GM23338 (cell line): ENCODE measurements at regions not wholly inside any gene's neighbourhood (a gene's known extent, or its start where the extent isn't known, plus 50 kb on each side); places are given as distances from the start of the nearest gene placed in this dataset.

Experiments
- ATAC-seq: fragments of 200-7000 bp; cut with Tn5 transposase; 3 replicates; pipeline ENCODE4 v1.9.1; 2020
- DNase-seq: peaks from one replicate; pipeline ENCODE4 v3.0.0-alpha.2; 2015; ENCODE audit warnings: low spot score
- H2AFZ ChIP-seq: fragments of 200-600 bp; sonication (generic); 2 replicates; pipeline ENCODE4 v1.8.0; 2016; ENCODE audit warnings: antibody characterized with exemption, mild to moderate bottlenecking, moderate library complexity
- H3F3A ChIP-seq: fragments of 200-600 bp; sonication (generic); replicated peaks from 2 replicates; pipeline ENCODE4 v1.8.0; 2017; ENCODE audit warnings: antibody characterized with exemption, mixed run types, low read depth
- H3K27ac ChIP-seq: fragments of 200-600 bp; sonication (generic); 2 replicates; pipeline ENCODE4 v1.6.1; 2016; ENCODE audit warnings: low read depth
- H3K27me3 ChIP-seq: fragments of 200-600 bp; sonication (generic); 2 replicates; pipeline ENCODE4 v1.8.0; 2016; ENCODE audit warnings: mild to moderate bottlenecking, mixed run types, moderate library complexity; ENCODE audit not compliant: insufficient read depth
- H3K36me3 ChIP-seq: fragments of 200-600 bp; sonication (generic); 2 replicates; pipeline ENCODE4 v1.8.0; 2016; ENCODE audit warnings: mild to moderate bottlenecking; ENCODE audit not compliant: insufficient read depth
- H3K4me1 ChIP-seq: fragments of 200-600 bp; sonication (generic); 2 replicates; pipeline ENCODE4 v1.8.0; 2016; ENCODE audit warnings: mild to moderate bottlenecking, moderate library complexity; ENCODE audit not compliant: insufficient read depth
- H3K4me2 ChIP-seq: fragments of 200-600 bp; sonication (generic); 2 replicates; pipeline ENCODE4 v1.7.1; 2017; ENCODE audit warnings: mixed run types
- H3K4me3 ChIP-seq: fragments of 200-600 bp; sonication (generic); 2 replicates; pipeline ENCODE4 v1.6.1; 2016; ENCODE audit warnings: mixed run types
- H3K79me2 ChIP-seq: fragments of 200-600 bp; sonication (generic); replicated peaks from 2 replicates; pipeline ENCODE4 v1.8.0; 2017; ENCODE audit warnings: mild to moderate bottlenecking; ENCODE audit not compliant: insufficient read depth
- H3K9me2 ChIP-seq: fragments of 200-600 bp; sonication (generic); 2 replicates; pipeline ENCODE4 v1.8.0; 2017; ENCODE audit not compliant: insufficient read depth
- H4K20me1 ChIP-seq: fragments of 200-600 bp; sonication (generic); replicated peaks from 2 replicates; pipeline ENCODE4 v1.8.0; 2017; ENCODE audit warnings: mild to moderate bottlenecking; ENCODE audit not compliant: insufficient read depth
- H3K27ac Mint-ChIP-seq: 2 replicates; pipeline ENCODE4 v1.8.0; 2020; ENCODE audit warnings: inconsistent platforms, mild to moderate bottlenecking, moderate library complexity, mixed read lengths
- H3K27me3 Mint-ChIP-seq: 3 replicates; pipeline ENCODE4 v1.8.0; 2022; ENCODE audit warnings: low read depth, mild to moderate bottlenecking, moderate library complexity, mixed read lengths, inconsistent platforms; ENCODE audit not compliant: insufficient read depth, poor library complexity
- H3K36me3 Mint-ChIP-seq: 3 replicates; pipeline ENCODE4 v1.8.0; 2021; ENCODE audit warnings: low read depth, mild to moderate bottlenecking, inconsistent platforms, moderate library complexity, mixed read lengths
- H3K4me1 Mint-ChIP-seq: 3 replicates; pipeline ENCODE4 v1.8.0; 2020; ENCODE audit warnings: mild to moderate bottlenecking, inconsistent platforms, mixed read lengths
- H3K4me3 Mint-ChIP-seq: 3 replicates; pipeline ENCODE4 v1.8.0; 2021; ENCODE audit warnings: moderate library complexity, mild to moderate bottlenecking, inconsistent platforms, mixed read lengths
- H3K9me3 Mint-ChIP-seq: 3 replicates; pipeline ENCODE4 v1.8.0; 2020; ENCODE audit warnings: moderate library complexity, mild to moderate bottlenecking, inconsistent platforms, mixed read lengths
- CREB1 ChIP-seq: fragments of 250-450 bp; sonication (Bioruptor Pico); IDR thresholded peaks from 2 replicates; pipeline ENCODE4 v1.5.0; 2020; ENCODE audit warnings: low read depth, mild to moderate bottlenecking, moderate library complexity
- EZH2 ChIP-seq: fragments of 200-600 bp; sonication (generic); IDR thresholded peaks from one replicate; pipeline ENCODE4 v1.8.0; 2017; ENCODE audit warnings: antibody characterized with exemption, mild to moderate bottlenecking, low read depth; ENCODE audit not compliant: unreplicated experiment
- NANOG ChIP-seq: IDR thresholded peaks from 2 replicates; pipeline ENCODE4 v1.6.1; 2016; ENCODE audit warnings: antibody characterized with exemption, borderline replicate concordance
- POLR2AphosphoS5 ChIP-seq: IDR thresholded peaks from 2 replicates; pipeline ENCODE4 v1.6.1; 2016; ENCODE audit warnings: antibody characterized with exemption, low read depth
- ZNF114 ChIP-seq: fragments of 250-450 bp; sonication (Bioruptor Pico); IDR thresholded peaks from 2 replicates; pipeline ENCODE4 v1.5.0; 2020; ENCODE audit warnings: mild to moderate bottlenecking, moderate library complexity
- TF ChIP-seq, protein P1 (sequence below): IDR thresholded peaks from one replicate; pipeline ENCODE4 v1.6.1; 2018; ENCODE audit warnings: antibody characterized with exemption; ENCODE audit not compliant: unreplicated experiment
- TF ChIP-seq, protein P2 (sequence below), 2 experiments: fragments of 200-600 bp in 1 of 2; sonication (generic) in 1 of 2; conservative IDR thresholded peaks; 2 replicates each; pipeline versions ENCODE4 v1.5.1 to v1.6.1; 2016 to 2017; ENCODE audit warnings: antibody characterized with exemption in 2 of 2, low read depth in 2 of 2, mild to moderate bottlenecking in 2 of 2, moderate library complexity in 1 of 2

DNA sequence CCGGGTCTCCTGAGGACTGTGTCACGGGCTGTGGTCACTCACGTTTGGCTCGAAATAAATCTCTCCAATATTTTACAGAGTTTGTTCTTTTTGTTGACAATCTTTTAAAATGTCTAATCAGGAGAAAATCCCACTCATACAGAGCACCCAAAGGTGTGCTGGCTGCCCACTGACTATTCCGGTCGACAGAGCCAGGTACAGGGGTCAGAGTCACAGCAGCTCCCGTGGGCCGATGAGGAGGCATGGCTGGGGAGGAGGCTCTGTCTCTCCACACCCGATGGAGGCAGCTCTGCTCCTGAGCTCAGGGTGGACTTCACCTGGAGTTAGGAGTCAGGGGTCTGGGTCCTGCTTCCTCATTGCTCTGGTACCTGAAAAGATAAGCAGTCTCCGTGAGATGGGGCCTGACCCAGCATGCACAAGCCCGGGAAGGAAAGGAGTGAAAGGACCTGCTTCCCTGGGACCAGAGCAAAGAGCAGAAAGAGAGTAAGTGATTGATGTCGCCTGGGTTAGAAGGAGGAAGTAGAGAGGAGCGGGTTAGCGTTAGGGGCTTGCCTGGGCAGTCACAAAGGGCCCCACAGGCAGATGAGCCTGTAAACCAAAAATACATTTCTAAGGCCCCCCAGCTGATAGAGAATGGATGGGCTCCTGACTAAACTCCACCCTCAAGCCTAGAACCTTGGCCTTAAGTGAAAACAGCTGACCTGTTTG lies 53.5 kb upstream of the UNC93A start (continued):
- TF ChIP-seq, protein P1, sequence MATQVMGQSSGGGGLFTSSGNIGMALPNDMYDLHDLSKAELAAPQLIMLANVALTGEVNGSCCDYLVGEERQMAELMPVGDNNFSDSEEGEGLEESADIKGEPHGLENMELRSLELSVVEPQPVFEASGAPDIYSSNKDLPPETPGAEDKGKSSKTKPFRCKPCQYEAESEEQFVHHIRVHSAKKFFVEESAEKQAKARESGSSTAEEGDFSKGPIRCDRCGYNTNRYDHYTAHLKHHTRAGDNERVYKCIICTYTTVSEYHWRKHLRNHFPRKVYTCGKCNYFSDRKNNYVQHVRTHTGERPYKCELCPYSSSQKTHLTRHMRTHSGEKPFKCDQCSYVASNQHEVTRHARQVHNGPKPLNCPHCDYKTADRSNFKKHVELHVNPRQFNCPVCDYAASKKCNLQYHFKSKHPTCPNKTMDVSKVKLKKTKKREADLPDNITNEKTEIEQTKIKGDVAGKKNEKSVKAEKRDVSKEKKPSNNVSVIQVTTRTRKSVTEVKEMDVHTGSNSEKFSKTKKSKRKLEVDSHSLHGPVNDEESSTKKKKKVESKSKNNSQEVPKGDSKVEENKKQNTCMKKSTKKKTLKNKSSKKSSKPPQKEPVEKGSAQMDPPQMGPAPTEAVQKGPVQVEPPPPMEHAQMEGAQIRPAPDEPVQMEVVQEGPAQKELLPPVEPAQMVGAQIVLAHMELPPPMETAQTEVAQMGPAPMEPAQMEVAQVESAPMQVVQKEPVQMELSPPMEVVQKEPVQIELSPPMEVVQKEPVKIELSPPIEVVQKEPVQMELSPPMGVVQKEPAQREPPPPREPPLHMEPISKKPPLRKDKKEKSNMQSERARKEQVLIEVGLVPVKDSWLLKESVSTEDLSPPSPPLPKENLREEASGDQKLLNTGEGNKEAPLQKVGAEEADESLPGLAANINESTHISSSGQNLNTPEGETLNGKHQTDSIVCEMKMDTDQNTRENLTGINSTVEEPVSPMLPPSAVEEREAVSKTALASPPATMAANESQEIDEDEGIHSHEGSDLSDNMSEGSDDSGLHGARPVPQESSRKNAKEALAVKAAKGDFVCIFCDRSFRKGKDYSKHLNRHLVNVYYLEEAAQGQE, result no peak
- TF ChIP-seq NANOG (no peak), EZH2 (no peak)
- TF ChIP-seq, protein P2, sequence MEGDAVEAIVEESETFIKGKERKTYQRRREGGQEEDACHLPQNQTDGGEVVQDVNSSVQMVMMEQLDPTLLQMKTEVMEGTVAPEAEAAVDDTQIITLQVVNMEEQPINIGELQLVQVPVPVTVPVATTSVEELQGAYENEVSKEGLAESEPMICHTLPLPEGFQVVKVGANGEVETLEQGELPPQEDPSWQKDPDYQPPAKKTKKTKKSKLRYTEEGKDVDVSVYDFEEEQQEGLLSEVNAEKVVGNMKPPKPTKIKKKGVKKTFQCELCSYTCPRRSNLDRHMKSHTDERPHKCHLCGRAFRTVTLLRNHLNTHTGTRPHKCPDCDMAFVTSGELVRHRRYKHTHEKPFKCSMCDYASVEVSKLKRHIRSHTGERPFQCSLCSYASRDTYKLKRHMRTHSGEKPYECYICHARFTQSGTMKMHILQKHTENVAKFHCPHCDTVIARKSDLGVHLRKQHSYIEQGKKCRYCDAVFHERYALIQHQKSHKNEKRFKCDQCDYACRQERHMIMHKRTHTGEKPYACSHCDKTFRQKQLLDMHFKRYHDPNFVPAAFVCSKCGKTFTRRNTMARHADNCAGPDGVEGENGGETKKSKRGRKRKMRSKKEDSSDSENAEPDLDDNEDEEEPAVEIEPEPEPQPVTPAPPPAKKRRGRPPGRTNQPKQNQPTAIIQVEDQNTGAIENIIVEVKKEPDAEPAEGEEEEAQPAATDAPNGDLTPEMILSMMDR (conservative IDR thresholded peaks at IDR 0.05; ENCODE audit: low read depth in 2 of 2), result no peak

DNA sequence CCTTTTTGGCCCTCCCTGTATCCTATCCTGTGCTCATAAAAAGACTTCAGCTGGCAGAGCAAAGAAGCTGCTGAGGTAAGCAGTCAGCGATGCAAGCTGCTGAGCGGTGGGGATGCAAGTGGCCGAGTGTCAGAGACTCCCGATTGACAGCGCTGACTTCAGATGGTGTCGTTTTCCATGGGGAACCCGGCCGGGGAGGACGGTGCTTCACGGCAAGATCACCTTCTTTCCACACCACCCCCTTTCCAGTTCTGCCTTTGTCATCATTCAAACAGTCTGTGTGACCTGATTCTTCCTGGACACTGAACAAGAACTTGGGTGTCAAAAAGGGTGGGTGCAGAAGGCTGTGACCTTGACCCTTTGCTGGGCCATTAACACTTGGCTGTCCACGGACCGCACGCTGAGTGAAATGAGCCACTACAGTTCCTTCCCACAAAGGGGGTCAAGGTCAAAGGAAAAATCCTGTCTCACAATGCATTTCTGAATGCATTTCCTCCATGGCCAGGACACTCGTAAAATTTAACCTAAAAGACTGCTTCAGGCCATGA lies 52.9 kb upstream of the UNC93A start:
- Mint-ChIP-seq H3K4me3 (no peak overlapping the region), H3K36me3 (peaks cover 70% of the 10 kb centered on the region), H3K27me3 (peaks cover 25% of the 10 kb centered on the region), H3K4me1 (peaks cover 72% of the 10 kb centered on the region), H3K27ac (0 out of 2 replicates have a peak overlapping the region, but pooled peaks have one; percentile 88), H3K9me3 (peaks cover 4% of the 10 kb centered on the region)
- peaks cover 22% of the 10 kb centered on the region for H3K79me2 ChIP-seq
- H3K4me1 ChIP-seq, result peaks cover 62% of the 10 kb centered on the region
- peak overlapping the region; percentile 87 for H3K27ac ChIP-seq
- no peak for TF ChIP-seq CREB1 (CRISPR knock-in tag)
- TF ChIP-seq EZH2, result no peak
- TF ChIP-seq ZNF114 (CRISPR knock-in tag), result no peak
- 0 out of 2 replicates have a peak, but pooled peaks have one; percentile 31 for TF ChIP-seq POLR2AphosphoS5
- H3K36me3 ChIP-seq, result peaks cover 17% of the 10 kb centered on the region
- ATAC-seq (peak; percentile 24), DNase-seq (peak; percentile 58)
- H4K20me1 ChIP-seq, result peaks cover 30% of the 10 kb centered on the region
- no peaks in the 10 kb centered on the region for H3K9me2 ChIP-seq
- H3K4me3 ChIP-seq, result no peak overlapping the region
- H3K27me3 ChIP-seq, result no peaks in the 10 kb centered on the region
- no peak overlapping the region for H2AFZ ChIP-seq
- H3F3A ChIP-seq, result peaks cover 36% of the 10 kb centered on the region
- H3K4me2 ChIP-seq, result peak overlapping the region; percentile 69
